ENCODE measurements at regions not wholly inside any gene's neighbourhood (a gene's known extent, or its start where the extent isn't known, plus 50 kb on each side); places are given as distances from the start of the nearest gene placed in this dataset.

- intact Hi-C loops (cut with DNase I; ENCODE audit: low total_unique reads), result no loop called here
- no peaks in the 10 kb centered on the region for H3K36me3 ChIP-seq
- TF ChIP-seq CTCF (IDR thresholded peaks at IDR 0.05) (no peak), POLR2AphosphoS5 (IDR thresholded peaks at IDR 0.05) (no peak), POLR2A (IDR thresholded peaks at IDR 0.05) (no peak)
- H3K4me3 ChIP-seq, result no peak overlapping the region
- H3K27ac ChIP-seq, result no peak overlapping the region
- no peaks in the 10 kb centered on the region for H3K4me1 ChIP-seq
- no peaks in the 10 kb centered on the region for H3K27me3 ChIP-seq
- no peak for DNase-seq (ENCODE audit: low spot score in 2 of 2)
- H3K9me3 ChIP-seq, result peaks cover 0 to 9% of the 10 kb centered on the region in 2 donors
These were observed 90.5 kb downstream of the TNFRSF13B start for GRCh38 chr17:16881239-16881924.

GRCh38 chr17:16880843-16881230 lies 91.1 kb downstream of the TNFRSF13B start:
- Histone ChIP-seq H3K27ac (no peak overlapping the region), H3K27me3 (no peaks in the 10 kb centered on the region), H3K36me3 (no peaks in the 10 kb centered on the region), H3K9me3 (peaks cover 0 to 9% of the 10 kb centered on the region in 2 donors), H3K4me3 (no peak overlapping the region), H3K4me1 (no peaks in the 10 kb centered on the region)
- intact Hi-C loops (cut with DNase I; ENCODE audit: low total_unique reads), result no loop called here
- no peak for TF ChIP-seq CTCF (IDR thresholded peaks at IDR 0.05)
- TF ChIP-seq POLR2A (IDR thresholded peaks at IDR 0.05), result no peak
- no peak for DNase-seq (ENCODE audit: low spot score in 2 of 2)

- no peak overlapping the region for H3K27ac ChIP-seq
- TF ChIP-seq POLR2A (IDR thresholded peaks at IDR 0.05) (no peak), POLR2AphosphoS5 (IDR thresholded peaks at IDR 0.05) (no peak), CTCF (IDR thresholded peaks at IDR 0.05) (no peak)
- H3K36me3 ChIP-seq, result no peaks in the 10 kb centered on the region
- H3K4me1 ChIP-seq, result no peaks in the 10 kb centered on the region
- DNase-seq (ENCODE audit: low spot score in 2 of 2), result no peak
- no peaks in the 10 kb centered on the region for H3K27me3 ChIP-seq
- peaks cover 0 to 9% of the 10 kb centered on the region in 2 donors for H3K9me3 ChIP-seq
- intact Hi-C loops (cut with DNase I; ENCODE audit: low total_unique reads), result no loop called here
- no peak overlapping the region for H3K4me3 ChIP-seq
These were observed 91.6 kb downstream of the TNFRSF13B start for GRCh38 chr17:16880121-16880842.

GRCh38 chr17:16879686-16880085 lies 92.2 kb downstream of the TNFRSF13B start:
- TF ChIP-seq POLR2A (IDR thresholded peaks at IDR 0.05) (no peak), POLR2AphosphoS5 (IDR thresholded peaks at IDR 0.05) (no peak), CTCF (IDR thresholded peaks at IDR 0.05) (no peak)

GRCh38 chr17:16878606-16879005 lies 93.3 kb downstream of the TNFRSF13B start:
- no peaks in the 10 kb centered on the region for H3K4me1 ChIP-seq
- DNase-seq (ENCODE audit: low spot score in 2 of 2), result no peak
- H3K27me3 ChIP-seq, result no peaks in the 10 kb centered on the region
- no peak overlapping the region for H3K27ac ChIP-seq
- intact Hi-C loops (cut with DNase I; ENCODE audit: low total_unique reads), result no loop called here
- TF ChIP-seq CTCF (IDR thresholded peaks at IDR 0.05) (no peak), POLR2A (IDR thresholded peaks at IDR 0.05) (no peak), POLR2AphosphoS5 (IDR thresholded peaks at IDR 0.05) (no peak)
- H3K9me3 ChIP-seq, result peaks cover 0 to 9% of the 10 kb centered on the region in 2 donors
- no peak overlapping the region for H3K4me3 ChIP-seq
- H3K36me3 ChIP-seq, result no peaks in the 10 kb centered on the region

More at GRCh38 chr17:16879686-16880085, 92.2 kb downstream of the TNFRSF13B start:
- peaks cover 0 to 9% of the 10 kb centered on the region in 2 donors for H3K9me3 ChIP-seq
- no peak for DNase-seq (ENCODE audit: low spot score in 2 of 2)
- H3K27ac ChIP-seq, result no peak overlapping the region
- no peak overlapping the region for H3K4me3 ChIP-seq
- no peaks in the 10 kb centered on the region for H3K36me3 ChIP-seq
- intact Hi-C loops (cut with DNase I; ENCODE audit: low total_unique reads), result no loop called here
- no peaks in the 10 kb centered on the region for H3K27me3 ChIP-seq
- H3K4me1 ChIP-seq, result no peaks in the 10 kb centered on the region

Measured in breast epithelium (tissue), 4 donors.